ENCODE measurements at regions not wholly inside any gene's neighbourhood (a gene's known extent, or its start where the extent isn't known, plus 50 kb on each side); places are given as distances from the start of the nearest gene placed in this dataset.

DNA sequence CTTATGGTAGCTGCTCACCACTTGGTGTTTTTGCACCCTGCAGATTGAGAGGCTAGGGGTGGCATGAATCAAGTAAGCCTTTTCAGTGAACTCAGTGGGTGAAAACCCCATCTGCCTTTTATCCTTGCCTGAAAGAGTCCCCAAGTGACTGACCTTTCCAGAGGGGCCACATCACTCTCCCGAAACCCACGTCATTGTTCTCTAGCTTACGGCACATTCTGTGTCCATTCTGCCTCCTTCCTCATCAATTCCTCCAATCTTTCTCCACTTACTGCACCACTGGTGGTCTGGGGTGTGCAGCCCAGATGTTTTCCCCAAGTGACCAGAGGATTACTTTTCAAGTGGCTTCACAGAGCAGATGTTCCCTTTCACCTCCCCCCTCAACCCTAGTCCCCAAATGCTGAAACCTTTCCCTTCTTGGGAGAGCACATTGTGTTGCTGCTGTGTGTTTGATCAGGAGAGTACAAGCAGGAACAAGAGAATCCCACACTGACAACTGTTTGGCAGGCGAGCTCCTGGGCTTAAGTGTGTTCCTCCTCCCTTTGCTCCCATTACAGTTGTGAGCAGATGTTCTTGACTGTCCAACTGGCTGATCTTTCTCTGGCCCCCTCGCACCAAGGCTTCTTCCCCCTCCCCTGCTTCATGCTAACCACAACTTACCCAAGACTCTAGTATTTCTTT lies 138.0 kb upstream of the IGF1 start:
- CTCF ChIA-PET = no interaction called here
- TF ChIP-seq, protein P1, sequence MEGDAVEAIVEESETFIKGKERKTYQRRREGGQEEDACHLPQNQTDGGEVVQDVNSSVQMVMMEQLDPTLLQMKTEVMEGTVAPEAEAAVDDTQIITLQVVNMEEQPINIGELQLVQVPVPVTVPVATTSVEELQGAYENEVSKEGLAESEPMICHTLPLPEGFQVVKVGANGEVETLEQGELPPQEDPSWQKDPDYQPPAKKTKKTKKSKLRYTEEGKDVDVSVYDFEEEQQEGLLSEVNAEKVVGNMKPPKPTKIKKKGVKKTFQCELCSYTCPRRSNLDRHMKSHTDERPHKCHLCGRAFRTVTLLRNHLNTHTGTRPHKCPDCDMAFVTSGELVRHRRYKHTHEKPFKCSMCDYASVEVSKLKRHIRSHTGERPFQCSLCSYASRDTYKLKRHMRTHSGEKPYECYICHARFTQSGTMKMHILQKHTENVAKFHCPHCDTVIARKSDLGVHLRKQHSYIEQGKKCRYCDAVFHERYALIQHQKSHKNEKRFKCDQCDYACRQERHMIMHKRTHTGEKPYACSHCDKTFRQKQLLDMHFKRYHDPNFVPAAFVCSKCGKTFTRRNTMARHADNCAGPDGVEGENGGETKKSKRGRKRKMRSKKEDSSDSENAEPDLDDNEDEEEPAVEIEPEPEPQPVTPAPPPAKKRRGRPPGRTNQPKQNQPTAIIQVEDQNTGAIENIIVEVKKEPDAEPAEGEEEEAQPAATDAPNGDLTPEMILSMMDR (IDR thresholded peaks at IDR 0.05; ENCODE audit: extremely low read depth in 1 of 2, insufficient read depth in 1 of 2, low read depth in 1 of 2, low read length in 2 of 2) = no peak
- TF ChIP-seq, protein P2, sequence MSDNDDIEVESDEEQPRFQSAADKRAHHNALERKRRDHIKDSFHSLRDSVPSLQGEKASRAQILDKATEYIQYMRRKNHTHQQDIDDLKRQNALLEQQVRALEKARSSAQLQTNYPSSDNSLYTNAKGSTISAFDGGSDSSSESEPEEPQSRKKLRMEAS (IDR thresholded peaks at IDR 0.05; ENCODE audit: insufficient read depth, insufficient read length) = no peak
- TF ChIP-seq FOS (IDR thresholded peaks at IDR 0.05; ENCODE audit: borderline replicate concordance, insufficient read depth, low read length) (no peak), POLR2A (IDR thresholded peaks at IDR 0.05; ENCODE audit: low read depth, low read length) (no peak), EZH2 (IDR thresholded peaks at IDR 0.05; ENCODE audit: borderline replicate concordance, low read depth, low read length, severe bottlenecking) (no peak), MYC (IDR thresholded peaks at IDR 0.05; ENCODE audit: low read depth, low read length) (no peak), GATA2 (IDR thresholded peaks at IDR 0.05; ENCODE audit: insufficient read depth, insufficient read length, low read depth, low read length) (no peak), POLR2AphosphoS5 (IDR thresholded peaks at IDR 0.05; ENCODE audit: insufficient read depth, low read depth, low read length) (no peak), JUN (IDR thresholded peaks at IDR 0.05; ENCODE audit: borderline replicate concordance, insufficient read depth, insufficient read length, low read depth) (no peak)
- no peaks in the 10 kb centered on the region for H4K20me1 ChIP-seq (replicated peaks; ENCODE audit: control insufficient read depth, extremely low read depth, insufficient read depth, low read length)
- intact Hi-C loops (cut with micrococcal nuclease) (no loop called here), dilution Hi-C loops (cut with MboI; ENCODE audit: extremely low pct_ligation_motif_present, low sequenced_read_pairs) (no loop called here)
- no peak overlapping the region for H2AFZ ChIP-seq (ENCODE audit: low read depth, low read length)
- H3K9ac ChIP-seq (replicated peaks; ENCODE audit: extremely low read depth, insufficient read depth, low read length) = no peak overlapping the region
- POLR2A ChIA-PET = no interaction called here
- no peak overlapping the region for H3K4me2 ChIP-seq (ENCODE audit: insufficient read depth, low read length)
- H3K27me3 ChIP-seq (ENCODE audit: control insufficient read depth in 2 of 2, insufficient read depth in 2 of 2, low read length in 2 of 2) = no peaks in the 10 kb centered on the region
- H3K36me3 ChIP-seq (ENCODE audit: control insufficient read depth in 2 of 2, extremely low read depth in 1 of 2, insufficient read depth in 2 of 2, low read length in 2 of 2) = no peaks in the 10 kb centered on the region
- H3K9me1 ChIP-seq (replicated peaks; ENCODE audit: control insufficient read depth, extremely low read depth, insufficient read depth, low read length) = no peaks in the 10 kb centered on the region
- BruUV-seq (replicated peaks) = no TSS peak
- H3K4me1 ChIP-seq (ENCODE audit: control insufficient read depth, extremely low read depth, insufficient read depth, low read length) = no peaks in the 10 kb centered on the region
- no peak overlapping the region for H3K27ac ChIP-seq (ENCODE audit: insufficient read depth, low read depth, low read length)
- DNase-seq (ENCODE audit: low read depth, low spot score) = no peak
- no peak overlapping the region for H3K4me3 ChIP-seq (replicated peaks in 1 of 3; ENCODE audit: insufficient read depth in 1 of 3, low read depth in 1 of 3, low read length in 3 of 3)
- no peaks in the 10 kb centered on the region for H3K79me2 ChIP-seq (ENCODE audit: control insufficient read depth, insufficient read depth, low read length)
- peaks cover 3% of the 10 kb centered on the region for H3K9me3 ChIP-seq (replicated peaks; ENCODE audit: control insufficient read depth, insufficient read depth, low read length)
- no peak for FAIRE-seq

Data from endothelial cell of umbilical vein (primary cell).